ENCODE measurements at regions not wholly inside any gene's neighbourhood (a gene's known extent, or its start where the extent isn't known, plus 50 kb on each side); places are given as distances from the start of the nearest gene placed in this dataset.
A peak's percentile ranks its signal among the peaks of the same experiment; 100 is the strongest.

- Histone ChIP-seq H3K9ac (ENCODE audit: low read depth, low read length) (no peak overlapping the region), H3K27me3 (ENCODE audit: control insufficient read depth, insufficient read depth, low read length) (no peaks in the 10 kb centered on the region), H3K4me3 (ENCODE audit: low read depth, low read length) (no peak overlapping the region), H3K4me1 (ENCODE audit: control insufficient read depth, insufficient read depth, low read length) (peaks cover 9% of the 10 kb centered on the region; the same call in 1 of the 2 replicates), H3K36me3 (ENCODE audit: control insufficient read depth, insufficient read depth, low read length) (no peaks in the 10 kb centered on the region), H3K9me3 (ENCODE audit: control insufficient read depth, insufficient read depth, low read length) (no peaks in the 10 kb centered on the region), H3K27ac (ENCODE audit: low read depth, low read length) (no peak overlapping the region)
These were observed 505.5 kb downstream of the XPNPEP1 start for GRCh38 chr10:109417803-109418202.

DNA sequence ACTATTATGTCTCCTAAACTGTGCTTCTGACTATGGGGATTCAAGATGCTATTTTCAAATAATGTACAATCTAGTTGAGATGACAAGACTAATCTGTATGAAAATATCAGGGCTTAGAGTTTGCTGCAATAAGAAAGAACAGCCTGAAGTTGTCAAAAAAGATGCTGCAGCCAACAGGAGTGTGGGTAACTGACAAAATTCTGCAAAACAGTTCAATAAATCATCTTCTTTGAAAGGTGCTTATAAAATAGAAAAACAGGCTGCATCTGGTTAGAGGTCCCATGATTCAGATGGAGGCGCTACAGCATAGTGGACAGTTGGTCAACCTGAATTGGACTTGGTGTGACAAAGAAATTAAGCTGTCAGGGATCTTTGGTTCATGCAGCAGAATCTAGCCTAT lies 511.0 kb downstream of the XPNPEP1 start:
- Histone ChIP-seq H3K27me3 (ENCODE audit: control insufficient read depth, insufficient read depth, low read length) (no peaks in the 10 kb centered on the region), H3K36me3 (ENCODE audit: control insufficient read depth, insufficient read depth, low read length) (no peaks in the 10 kb centered on the region), H3K4me3 (ENCODE audit: low read depth, low read length) (no peak overlapping the region), H3K4me1 (ENCODE audit: control insufficient read depth, insufficient read depth, low read length) (no peaks in the 10 kb centered on the region), H3K9ac (ENCODE audit: low read depth, low read length) (no peak overlapping the region), H3K27ac (ENCODE audit: low read depth, low read length) (no peak overlapping the region), H3K9me3 (ENCODE audit: control insufficient read depth, insufficient read depth, low read length) (no peaks in the 10 kb centered on the region)

DNA sequence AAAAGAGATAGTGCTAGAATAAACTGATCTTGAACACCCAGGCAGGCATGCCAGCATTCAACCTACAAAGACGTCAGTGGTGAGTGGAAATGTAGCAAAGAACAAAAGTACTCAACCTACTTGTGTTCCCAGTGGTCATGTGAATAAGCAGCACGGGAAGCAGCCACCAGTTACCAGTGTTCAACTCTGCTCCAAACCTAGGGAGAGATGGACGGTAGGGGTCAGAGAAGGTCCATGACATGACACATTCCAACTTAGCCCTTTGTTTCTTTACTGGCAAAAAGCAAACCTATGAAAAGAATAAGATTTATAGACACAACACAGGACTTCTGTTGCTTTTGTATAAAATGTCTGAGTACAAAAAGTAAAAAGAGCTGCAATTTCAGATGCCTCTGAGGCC lies 511.4 kb downstream of the XPNPEP1 start:
- Histone ChIP-seq H3K36me3 (ENCODE audit: control insufficient read depth, insufficient read depth, low read length) (no peaks in the 10 kb centered on the region), H3K9ac (ENCODE audit: low read depth, low read length) (no peak overlapping the region), H3K27ac (ENCODE audit: low read depth, low read length) (no peak overlapping the region), H3K4me3 (ENCODE audit: low read depth, low read length) (no peak overlapping the region), H3K9me3 (ENCODE audit: control insufficient read depth, insufficient read depth, low read length) (no peaks in the 10 kb centered on the region), H3K4me1 (ENCODE audit: control insufficient read depth, insufficient read depth, low read length) (no peaks in the 10 kb centered on the region), H3K27me3 (ENCODE audit: control insufficient read depth, insufficient read depth, low read length) (no peaks in the 10 kb centered on the region)

- no peak overlapping the region for H3K27ac ChIP-seq (ENCODE audit: low read depth, low read length)
- no peaks in the 10 kb centered on the region for H3K27me3 ChIP-seq (ENCODE audit: control insufficient read depth, insufficient read depth, low read length)
- no peaks in the 10 kb centered on the region for H3K4me1 ChIP-seq (ENCODE audit: control insufficient read depth, insufficient read depth, low read length)
- no peak overlapping the region for H3K4me3 ChIP-seq (ENCODE audit: low read depth, low read length)
- H3K9me3 ChIP-seq (ENCODE audit: control insufficient read depth, insufficient read depth, low read length), result no peaks in the 10 kb centered on the region
- H3K36me3 ChIP-seq (ENCODE audit: control insufficient read depth, insufficient read depth, low read length), result no peaks in the 10 kb centered on the region
- H3K9ac ChIP-seq (ENCODE audit: low read depth, low read length), result no peak overlapping the region
These were observed 518.0 kb downstream of the XPNPEP1 start for GRCh38 chr10:109405338-109405737.

DNA sequence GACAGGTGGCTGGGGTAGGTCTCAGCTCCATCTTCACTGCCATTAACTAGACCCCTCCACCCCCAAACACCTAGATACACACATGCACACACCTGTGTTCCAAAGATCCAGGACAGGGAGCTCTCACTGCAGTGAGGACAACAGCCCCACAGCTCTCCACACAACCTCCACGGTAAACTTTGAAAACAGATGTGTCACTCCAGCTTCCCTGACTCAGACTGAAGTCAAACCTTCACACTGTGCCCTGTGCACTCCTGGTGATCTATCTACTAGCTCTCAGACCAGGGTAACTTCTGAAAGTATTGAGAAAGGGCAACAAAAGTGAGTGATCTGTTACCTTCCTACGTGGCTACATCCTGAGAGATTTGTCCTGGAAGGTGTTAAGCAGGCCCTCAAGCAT lies 519.8 kb downstream of the XPNPEP1 start:
- no peaks in the 10 kb centered on the region for H3K36me3 ChIP-seq (ENCODE audit: control insufficient read depth, insufficient read depth, low read length)
- no peak overlapping the region for H3K4me3 ChIP-seq (ENCODE audit: low read depth, low read length)
- no peaks in the 10 kb centered on the region for H3K27me3 ChIP-seq (ENCODE audit: control insufficient read depth, insufficient read depth, low read length)
- H3K27ac ChIP-seq (ENCODE audit: low read depth, low read length), result no peak overlapping the region
- H3K9me3 ChIP-seq (ENCODE audit: control insufficient read depth, insufficient read depth, low read length), result no peaks in the 10 kb centered on the region
- H3K4me1 ChIP-seq (ENCODE audit: control insufficient read depth, insufficient read depth, low read length), result no peaks in the 10 kb centered on the region
- H3K9ac ChIP-seq (ENCODE audit: low read depth, low read length), result no peak overlapping the region

GRCh38 chr10:109393425-109393824 lies 529.9 kb downstream of the XPNPEP1 start:
- Histone ChIP-seq H3K9ac (ENCODE audit: low read depth, low read length) (no peak overlapping the region), H3K9me3 (ENCODE audit: control insufficient read depth, insufficient read depth, low read length) (no peaks in the 10 kb centered on the region), H3K4me1 (ENCODE audit: control insufficient read depth, insufficient read depth, low read length) (peaks cover 16% of the 10 kb centered on the region), H3K27ac (ENCODE audit: low read depth, low read length) (peak overlapping the region; percentile 30), H3K4me3 (ENCODE audit: low read depth, low read length) (peak overlapping the region; percentile 39), H3K27me3 (ENCODE audit: control insufficient read depth, insufficient read depth, low read length) (no peaks in the 10 kb centered on the region), H3K36me3 (ENCODE audit: control insufficient read depth, insufficient read depth, low read length) (no peaks in the 10 kb centered on the region)

DNA sequence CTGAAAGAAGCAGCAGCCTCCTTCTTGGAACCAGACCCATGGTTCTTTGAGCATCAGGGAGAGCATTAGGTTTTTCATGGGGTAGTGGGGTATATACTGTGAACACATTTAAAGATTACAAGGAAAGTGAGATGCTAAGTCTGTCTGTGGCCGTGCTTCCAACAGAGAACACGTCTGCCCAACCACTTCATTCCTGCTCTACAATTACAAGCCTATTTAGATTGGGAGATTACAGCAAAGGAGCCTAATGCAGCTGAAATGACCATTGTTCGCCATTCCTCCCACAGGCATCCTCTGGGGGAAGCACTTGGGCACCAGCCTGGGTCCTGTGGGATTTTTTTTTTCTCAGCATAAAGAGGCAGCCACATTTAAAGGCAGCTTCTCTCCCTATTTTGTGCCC lies 536.4 kb downstream of the XPNPEP1 start:
- H3K4me3 ChIP-seq (ENCODE audit: low read depth, low read length), result no peak overlapping the region
- H3K9ac ChIP-seq (ENCODE audit: low read depth, low read length), result no peak overlapping the region
- no peaks in the 10 kb centered on the region for H3K4me1 ChIP-seq (ENCODE audit: control insufficient read depth, insufficient read depth, low read length)
- H3K9me3 ChIP-seq (ENCODE audit: control insufficient read depth, insufficient read depth, low read length), result no peaks in the 10 kb centered on the region
- no peak overlapping the region for H3K27ac ChIP-seq (ENCODE audit: low read depth, low read length)
- no peaks in the 10 kb centered on the region for H3K36me3 ChIP-seq (ENCODE audit: control insufficient read depth, insufficient read depth, low read length)
- no peaks in the 10 kb centered on the region for H3K27me3 ChIP-seq (ENCODE audit: control insufficient read depth, insufficient read depth, low read length)

- Histone ChIP-seq H3K27me3 (ENCODE audit: control insufficient read depth, insufficient read depth, low read length) (no peaks in the 10 kb centered on the region), H3K36me3 (ENCODE audit: control insufficient read depth, insufficient read depth, low read length) (no peaks in the 10 kb centered on the region), H3K27ac (ENCODE audit: low read depth, low read length) (no peak overlapping the region), H3K4me3 (ENCODE audit: low read depth, low read length) (no peak overlapping the region), H3K4me1 (ENCODE audit: control insufficient read depth, insufficient read depth, low read length) (no peaks in the 10 kb centered on the region), H3K9ac (ENCODE audit: low read depth, low read length) (no peak overlapping the region), H3K9me3 (ENCODE audit: control insufficient read depth, insufficient read depth, low read length) (no peaks in the 10 kb centered on the region)
These were observed 537.2 kb downstream of the XPNPEP1 start for GRCh38 chr10:109386101-109386500.

DNA sequence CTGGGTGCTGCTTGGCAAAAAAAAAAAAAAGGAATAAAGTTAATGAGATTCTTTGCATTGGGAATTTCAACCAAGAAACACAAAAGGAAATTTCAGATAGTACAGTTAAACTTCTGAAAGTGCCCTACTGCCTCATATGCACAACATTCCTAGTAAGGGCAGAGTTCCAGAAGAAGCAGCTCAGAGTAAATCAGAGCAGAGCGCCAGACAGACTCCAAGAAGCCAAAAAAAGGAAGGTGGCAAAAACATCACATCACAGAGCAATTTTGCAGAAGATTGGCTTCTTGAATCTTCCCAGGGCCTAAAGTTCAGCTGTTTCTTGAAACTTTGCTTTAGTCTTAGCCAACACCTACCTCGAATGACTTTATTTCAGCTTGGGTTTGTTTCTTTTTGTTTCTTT lies 544.1 kb downstream of the XPNPEP1 start:
- no peaks in the 10 kb centered on the region for H3K36me3 ChIP-seq (ENCODE audit: control insufficient read depth, insufficient read depth, low read length)
- no peak overlapping the region for H3K4me3 ChIP-seq (ENCODE audit: low read depth, low read length)
- H3K4me1 ChIP-seq (ENCODE audit: control insufficient read depth, insufficient read depth, low read length), result no peaks in the 10 kb centered on the region
- H3K27me3 ChIP-seq (ENCODE audit: control insufficient read depth, insufficient read depth, low read length), result no peaks in the 10 kb centered on the region
- no peak overlapping the region for H3K9ac ChIP-seq (ENCODE audit: low read depth, low read length)
- no peak overlapping the region for H3K27ac ChIP-seq (ENCODE audit: low read depth, low read length)
- H3K9me3 ChIP-seq (ENCODE audit: control insufficient read depth, insufficient read depth, low read length), result no peaks in the 10 kb centered on the region

GRCh38 chr10:109374215-109374614 lies 549.1 kb downstream of the XPNPEP1 start:
- no peaks in the 10 kb centered on the region for H3K27me3 ChIP-seq (ENCODE audit: control insufficient read depth, insufficient read depth, low read length)
- no peaks in the 10 kb centered on the region for H3K36me3 ChIP-seq (ENCODE audit: control insufficient read depth, insufficient read depth, low read length)
- no peak overlapping the region for H3K27ac ChIP-seq (ENCODE audit: low read depth, low read length)
- no peaks in the 10 kb centered on the region for H3K4me1 ChIP-seq (ENCODE audit: control insufficient read depth, insufficient read depth, low read length)
- H3K4me3 ChIP-seq (ENCODE audit: low read depth, low read length), result no peak overlapping the region
- H3K9me3 ChIP-seq (ENCODE audit: control insufficient read depth, insufficient read depth, low read length), result no peaks in the 10 kb centered on the region
- H3K9ac ChIP-seq (ENCODE audit: low read depth, low read length), result no peak overlapping the region

GRCh38 chr10:109359316-109359715 lies 564.0 kb downstream of the XPNPEP1 start:
- H3K27ac ChIP-seq (ENCODE audit: low read depth, low read length), result no peak overlapping the region
- no peak overlapping the region for H3K4me3 ChIP-seq (ENCODE audit: low read depth, low read length)
- no peaks in the 10 kb centered on the region for H3K27me3 ChIP-seq (ENCODE audit: control insufficient read depth, insufficient read depth, low read length)
- H3K9me3 ChIP-seq (ENCODE audit: control insufficient read depth, insufficient read depth, low read length), result no peaks in the 10 kb centered on the region
- no peak overlapping the region for H3K9ac ChIP-seq (ENCODE audit: low read depth, low read length)
- H3K4me1 ChIP-seq (ENCODE audit: control insufficient read depth, insufficient read depth, low read length), result no peaks in the 10 kb centered on the region
- no peaks in the 10 kb centered on the region for H3K36me3 ChIP-seq (ENCODE audit: control insufficient read depth, insufficient read depth, low read length)

DNA sequence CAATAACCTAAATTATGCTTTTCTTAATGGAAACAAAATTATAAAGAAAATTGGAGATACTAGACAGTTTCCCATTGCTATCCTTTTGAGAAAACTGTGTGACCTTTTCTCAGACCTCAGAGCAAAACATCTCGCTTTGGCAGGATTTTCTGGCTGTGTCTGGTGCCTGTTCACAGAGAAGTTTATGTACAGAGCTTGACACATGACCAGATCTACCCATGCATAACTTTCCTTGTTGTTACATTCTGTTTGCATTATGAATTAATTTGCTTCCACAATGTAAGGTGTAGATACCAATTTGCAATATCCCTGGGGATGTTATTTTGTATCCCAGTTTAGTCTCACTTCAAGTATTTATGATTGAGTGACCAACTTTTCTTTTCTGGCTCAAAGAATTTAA lies 565.0 kb downstream of the XPNPEP1 start:
- Histone ChIP-seq H3K36me3 (ENCODE audit: control insufficient read depth, insufficient read depth, low read length) (no peaks in the 10 kb centered on the region), H3K27ac (ENCODE audit: low read depth, low read length) (no peak overlapping the region), H3K4me1 (ENCODE audit: control insufficient read depth, insufficient read depth, low read length) (no peaks in the 10 kb centered on the region), H3K9ac (ENCODE audit: low read depth, low read length) (no peak overlapping the region), H3K9me3 (ENCODE audit: control insufficient read depth, insufficient read depth, low read length) (no peaks in the 10 kb centered on the region), H3K4me3 (ENCODE audit: low read depth, low read length) (no peak overlapping the region), H3K27me3 (ENCODE audit: control insufficient read depth, insufficient read depth, low read length) (no peaks in the 10 kb centered on the region)

All from HUES48 (cell line).